RPMI7951 (cell line): ENCODE measurements at regions not wholly inside any gene's neighbourhood (a gene's known extent, or its start where the extent isn't known, plus 50 kb on each side); places are given as distances from the start of the nearest gene placed in this dataset.
A peak's percentile ranks its signal among the peaks of the same experiment; 100 is the strongest.

ENCODE experiments used
- DNase-seq: peaks from one replicate; pipeline ENCODE4 v3.0.0-alpha.2; 2012; ENCODE audit warnings: low read depth

DNA sequence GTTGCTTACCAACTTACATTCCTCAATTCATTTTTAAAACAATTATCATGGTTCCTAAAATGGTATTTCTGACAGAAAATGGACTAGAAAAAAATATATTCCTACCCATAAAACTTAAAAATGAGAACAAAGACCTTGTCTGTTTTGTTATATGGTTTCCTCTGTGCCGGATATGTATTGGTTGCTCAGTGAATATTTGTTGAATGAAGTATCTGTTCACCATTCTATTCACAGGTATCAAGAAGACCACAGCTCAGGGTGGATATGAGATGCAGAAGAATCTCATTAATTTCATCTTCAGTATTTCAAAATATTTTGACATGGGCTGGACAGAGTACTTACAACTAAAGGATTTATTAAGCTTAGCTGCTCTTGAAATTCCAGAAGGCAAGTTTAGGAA is 58.1 kb downstream of the TUSC7 start:
- DNase-seq = no peak

DNA sequence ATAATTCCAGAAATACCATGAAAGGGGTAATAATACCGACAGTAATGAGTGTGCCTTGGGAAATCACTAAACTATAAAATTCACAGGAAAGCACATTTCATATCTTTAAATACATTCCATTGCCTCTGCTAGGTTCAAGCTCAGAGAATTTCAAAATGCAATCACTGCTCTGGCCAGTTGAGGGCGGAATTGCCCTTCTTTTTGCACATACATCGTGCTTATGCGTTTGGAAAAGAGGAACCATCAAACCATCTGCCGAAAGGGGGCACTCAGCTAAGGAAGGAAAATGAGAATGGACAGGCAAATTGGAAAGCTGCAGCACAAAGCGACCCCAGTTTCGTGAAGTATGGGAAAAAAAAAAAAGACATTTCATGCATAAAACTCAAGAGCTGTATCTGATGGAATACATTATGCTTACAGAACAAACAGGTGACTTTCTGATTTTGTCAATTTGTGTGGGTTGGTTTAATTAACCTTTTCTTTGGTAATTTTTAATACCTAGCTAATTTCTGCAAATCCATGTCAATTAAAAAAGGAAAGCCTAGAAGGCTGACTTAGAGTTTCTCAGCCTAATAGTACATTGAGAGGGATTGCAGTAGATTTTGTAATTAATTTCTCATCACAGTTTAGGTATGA is 61.4 kb downstream of the TUSC7 start:
- DNase-seq = peak; percentile 60

DNA sequence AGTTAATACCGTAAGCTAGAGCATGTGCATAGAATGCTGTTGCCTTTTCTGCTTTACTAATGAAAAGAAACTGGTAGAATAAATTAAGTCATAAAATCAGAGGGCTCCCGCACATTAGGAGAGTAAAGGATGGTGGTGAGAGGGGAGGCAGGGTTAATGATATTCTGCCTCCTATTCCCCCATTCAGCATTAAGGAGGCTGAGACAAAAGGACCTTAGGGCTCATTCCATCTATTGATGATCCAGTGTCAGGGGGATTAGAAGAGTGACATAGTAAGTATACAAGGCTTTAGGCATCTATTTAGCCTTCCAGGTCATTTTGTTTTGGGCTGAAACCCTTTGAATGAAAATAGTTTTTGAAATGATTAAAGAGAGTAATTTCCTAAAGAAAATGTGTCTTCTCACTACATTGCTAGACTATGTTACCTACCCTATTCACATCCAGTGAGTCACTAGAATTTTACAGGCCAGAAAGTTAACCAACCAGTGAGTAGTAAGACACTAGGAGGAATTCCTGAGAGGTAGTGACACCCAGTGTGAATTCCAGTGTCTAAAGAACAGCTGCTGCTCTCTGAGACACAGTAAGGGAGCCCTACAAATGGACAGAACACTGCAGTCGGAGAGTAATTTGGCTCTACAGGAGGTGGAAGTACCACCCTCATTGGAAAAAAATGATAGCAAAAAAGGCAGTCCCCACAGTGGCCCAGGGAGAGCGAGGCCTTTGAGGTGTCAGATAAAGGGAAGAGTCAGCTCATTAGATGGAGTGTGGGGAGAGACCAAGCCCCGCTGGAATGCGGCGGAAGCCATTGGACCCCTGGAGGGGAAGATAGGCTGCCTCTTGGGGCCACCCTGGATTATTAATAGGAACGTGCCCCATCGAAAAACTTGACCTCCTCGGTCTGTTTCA is 67.6 kb downstream of the TUSC7 start:
- DNase-seq = no peak

DNA sequence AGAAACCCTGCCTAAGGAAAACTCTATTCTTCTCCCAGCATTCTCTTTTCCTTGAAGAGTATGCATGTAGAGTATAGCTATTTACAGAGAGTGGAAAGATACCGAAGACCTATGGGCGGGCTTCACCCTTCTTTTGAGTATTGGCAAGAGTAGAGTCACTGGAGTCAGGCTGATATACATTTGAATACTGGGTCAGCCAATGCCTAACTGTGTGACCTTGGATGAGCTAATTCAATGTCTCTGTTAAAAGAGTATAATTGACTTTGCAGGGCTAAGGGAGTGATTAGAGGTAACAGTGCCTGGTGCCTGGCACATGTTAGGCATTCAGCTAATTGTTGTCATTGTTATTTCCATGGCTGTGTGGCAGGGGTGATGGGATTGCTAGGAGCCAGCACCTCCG is 75.6 kb downstream of the TUSC7 start:
- no peak for DNase-seq

DNA sequence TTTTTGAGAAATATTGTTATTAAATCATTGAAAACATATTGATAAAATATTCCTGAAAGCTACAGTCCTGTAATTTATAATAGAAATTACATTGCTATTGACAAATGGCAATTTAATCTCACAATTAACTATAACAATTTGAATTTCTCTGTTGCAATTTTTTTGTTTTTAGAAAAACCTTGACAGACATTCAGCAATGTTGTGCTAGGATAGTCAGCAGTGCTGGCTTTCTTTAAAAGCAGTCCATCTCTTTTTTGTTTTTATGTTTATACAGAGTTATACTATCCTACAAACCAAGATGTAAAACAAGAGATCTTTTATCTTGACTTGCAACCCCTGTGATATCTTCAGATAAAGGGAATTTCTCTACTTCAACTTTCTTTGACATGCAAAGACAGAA is 93.1 kb downstream of the TUSC7 start:
- no peak for DNase-seq

DNA sequence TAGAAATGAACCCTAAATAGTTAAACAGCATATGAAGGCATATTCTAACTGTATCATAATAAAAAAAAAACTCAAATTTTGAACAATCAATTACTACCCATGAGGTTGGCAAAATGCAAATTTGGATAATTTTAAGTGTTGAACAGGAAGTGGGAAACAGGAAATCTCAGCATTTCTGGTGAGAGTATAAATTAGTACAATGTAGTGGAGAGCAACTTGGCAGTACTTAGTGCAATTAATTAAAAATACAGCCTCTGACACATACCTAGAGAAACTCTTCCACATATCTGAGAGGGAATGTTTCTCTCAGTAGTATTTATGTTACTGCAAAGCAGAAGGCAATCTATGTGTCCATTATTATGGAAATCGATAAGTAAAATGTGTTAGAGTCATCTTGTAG is 96.8 kb downstream of the TUSC7 start:
- no peak for DNase-seq

DNA sequence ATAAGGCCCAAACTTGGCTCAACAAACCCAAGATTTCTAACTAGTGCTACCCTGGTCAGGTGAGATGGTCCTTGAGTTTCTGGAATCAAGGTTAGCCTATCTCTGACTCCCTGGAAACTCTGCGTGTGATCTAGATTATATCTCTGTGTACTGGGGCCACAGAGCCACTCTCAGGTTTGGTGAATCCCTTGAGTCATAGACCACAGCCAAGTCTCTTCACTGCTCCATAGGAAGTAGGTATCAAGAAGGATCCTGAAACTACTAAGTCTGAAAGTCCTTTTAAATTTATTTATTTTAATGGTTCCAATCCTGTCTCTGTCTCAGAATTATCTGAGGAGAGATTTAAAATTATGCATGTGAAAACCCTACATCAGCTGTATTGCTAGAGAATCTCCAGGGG is 99.1 kb downstream of the TUSC7 start:
- DNase-seq = no peak

DNA sequence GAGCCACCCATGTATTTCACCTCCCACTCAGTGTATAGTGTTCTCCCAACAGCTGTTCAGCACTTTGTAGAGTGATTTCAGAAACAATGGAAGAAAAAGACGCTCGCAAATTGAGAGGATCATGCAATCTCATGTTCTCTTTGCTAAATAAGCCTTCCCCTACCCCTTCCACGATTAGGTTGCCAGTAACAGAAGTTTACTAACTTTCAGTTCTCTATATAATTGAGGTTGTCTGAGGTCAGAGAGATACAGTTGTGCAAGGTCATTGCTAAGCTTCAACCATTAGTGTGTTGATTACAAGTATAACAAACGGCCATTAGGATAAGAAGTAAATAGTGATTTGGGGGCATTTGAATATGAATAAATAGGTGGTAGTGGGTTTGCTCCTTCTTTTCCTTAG is 99.6 kb downstream of the TUSC7 start:
- no peak for DNase-seq

DNA sequence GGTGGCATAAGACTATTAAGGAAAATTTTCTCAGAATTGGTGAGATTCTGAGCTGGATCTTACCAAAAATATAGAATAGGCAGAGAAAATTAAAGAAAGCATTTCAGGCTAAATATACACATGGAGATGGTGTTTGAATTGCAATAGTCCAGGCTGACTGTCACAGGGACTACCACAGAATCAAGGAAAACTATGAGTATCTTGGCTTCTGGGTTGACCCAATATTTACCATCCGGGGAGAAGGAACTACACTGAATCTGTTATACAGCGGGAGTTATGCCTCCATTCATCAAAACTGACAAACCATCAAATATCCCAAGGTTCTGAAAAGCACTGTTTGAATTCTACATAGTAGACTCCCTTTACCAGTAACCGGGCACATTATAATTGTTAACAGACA is 102.2 kb downstream of the TUSC7 start:
- DNase-seq = no peak

DNA sequence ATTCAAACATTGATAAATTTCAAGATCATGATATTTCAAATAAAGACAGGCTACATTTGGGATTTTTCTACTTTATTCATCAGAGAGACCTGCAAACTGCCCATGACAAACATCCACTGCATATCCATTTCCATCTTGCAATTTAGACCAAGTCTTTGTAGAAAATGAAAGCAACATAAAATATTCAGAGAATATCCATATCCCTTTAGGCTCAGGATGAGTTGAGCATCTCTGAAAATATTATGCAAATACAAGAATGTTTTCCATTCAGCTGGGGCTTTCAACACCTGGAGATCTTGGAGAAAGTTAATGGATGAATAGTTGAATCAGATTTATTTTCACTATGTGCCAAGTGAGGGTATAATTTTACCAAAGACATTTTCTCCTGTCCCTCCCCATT is 103.4 kb downstream of the TUSC7 start:
- no peak for DNase-seq

DNA sequence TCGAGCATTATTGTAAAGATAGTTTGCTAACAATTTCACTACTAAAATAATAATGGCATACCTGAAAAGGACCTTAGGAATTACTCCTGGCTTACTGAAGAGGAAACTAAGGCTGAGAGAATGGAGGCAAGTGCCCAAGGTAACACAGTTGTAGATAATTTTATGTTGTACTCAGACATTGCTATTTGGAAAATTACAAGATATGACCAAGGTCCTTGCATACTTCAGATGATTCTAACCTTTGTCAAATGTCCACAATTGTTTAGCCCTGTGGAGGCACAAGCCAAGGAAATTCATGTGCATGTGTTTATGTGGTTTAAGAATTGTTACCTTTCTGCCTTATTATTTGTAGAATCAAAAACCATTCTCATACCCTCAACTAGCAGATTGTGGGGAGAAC is 105.7 kb downstream of the TUSC7 start:
- DNase-seq = no peak

DNA sequence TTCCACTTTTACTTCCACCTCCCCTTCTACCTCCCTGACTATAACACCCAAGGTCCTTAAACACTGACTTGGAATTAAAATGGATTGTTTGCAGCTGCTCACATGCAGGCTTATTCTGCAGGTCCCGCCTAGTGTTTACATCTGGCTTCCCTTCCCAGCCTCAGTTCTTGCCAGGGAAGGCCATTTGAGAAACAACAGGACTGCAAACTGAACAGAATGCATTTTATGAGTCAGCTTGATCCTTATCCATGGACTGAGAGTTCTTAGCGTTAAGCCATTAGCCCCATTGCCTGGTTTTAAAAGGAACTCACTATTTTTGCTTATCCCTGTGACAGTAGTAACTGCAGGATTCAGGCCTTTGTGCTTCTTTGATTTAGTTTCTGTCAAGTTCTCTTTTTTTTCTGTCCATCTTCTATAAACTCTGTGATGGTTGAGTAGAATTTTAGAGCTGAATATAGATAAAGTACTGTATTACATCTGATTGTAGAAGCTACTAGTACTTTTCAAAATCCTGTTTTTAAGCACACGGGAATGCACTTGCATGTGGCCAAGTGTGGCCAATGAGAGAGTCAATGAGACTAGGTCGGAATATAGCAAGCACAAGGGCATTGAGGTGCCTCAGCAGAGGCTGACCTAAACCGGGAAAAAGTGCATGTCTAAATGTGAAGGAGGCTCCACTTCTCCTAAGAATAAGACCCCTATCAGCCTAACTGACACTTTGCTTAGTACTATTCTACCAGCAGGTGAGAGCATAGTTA is 106.4 kb downstream of the TUSC7 start:
- no peak for DNase-seq

DNA sequence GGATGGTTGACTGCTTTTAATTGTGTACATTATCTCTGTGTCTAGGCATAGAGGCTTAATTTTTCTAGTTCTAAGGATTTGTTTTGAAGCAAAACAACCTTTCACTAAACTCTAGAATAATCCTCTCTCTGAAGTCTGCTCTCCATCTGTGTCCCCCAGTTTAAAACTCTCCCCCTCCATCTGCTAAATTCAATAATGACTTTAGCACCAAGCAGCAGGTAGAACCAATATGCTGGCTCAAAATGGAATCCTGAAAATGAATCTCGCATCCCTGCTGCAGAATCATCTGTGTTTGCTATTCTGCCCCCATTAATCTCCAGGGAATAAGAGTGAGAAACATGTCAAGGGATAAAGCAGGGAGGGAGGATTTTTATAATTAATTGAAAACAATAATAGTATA is 111.8 kb downstream of the TUSC7 start:
- no peak for DNase-seq

DNA sequence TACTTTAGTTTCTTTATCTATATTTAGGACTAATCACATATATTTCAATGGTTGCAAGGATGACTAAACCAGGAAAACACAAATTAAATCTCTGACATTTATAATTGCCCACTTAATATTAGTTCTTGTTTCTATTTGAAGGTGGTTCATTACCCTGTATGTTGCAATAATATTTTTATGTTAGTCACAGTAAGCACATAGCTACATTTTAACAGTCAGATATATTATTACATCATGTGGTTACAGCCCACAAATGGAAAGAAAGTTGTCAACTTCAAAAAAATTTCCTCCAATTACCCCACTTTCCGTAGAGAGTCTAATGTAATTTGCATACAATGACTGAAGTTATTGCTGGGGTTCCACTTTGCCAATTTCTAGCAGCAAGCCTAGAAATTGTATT is 114.6 kb downstream of the TUSC7 start:
- DNase-seq = no peak

DNA sequence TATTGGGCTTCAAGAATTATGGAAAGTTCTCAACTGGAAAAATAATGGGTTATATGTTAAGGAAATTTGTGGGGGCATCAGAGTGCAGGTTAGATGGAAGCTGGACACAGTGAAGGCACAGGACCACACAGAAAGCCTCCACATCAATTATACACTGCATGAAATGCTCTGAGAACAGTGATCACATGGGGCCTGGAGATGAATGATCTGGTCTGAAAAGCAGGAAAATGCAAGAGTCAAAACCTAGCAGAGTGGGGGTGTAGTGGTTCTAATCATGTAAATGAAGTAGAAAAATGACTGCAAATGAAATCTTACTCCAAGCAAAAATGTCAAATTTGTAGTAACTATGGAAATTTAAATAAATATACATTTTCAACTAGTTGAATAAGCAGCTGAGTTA is 123.6 kb downstream of the TUSC7 start:
- DNase-seq = no peak

DNA sequence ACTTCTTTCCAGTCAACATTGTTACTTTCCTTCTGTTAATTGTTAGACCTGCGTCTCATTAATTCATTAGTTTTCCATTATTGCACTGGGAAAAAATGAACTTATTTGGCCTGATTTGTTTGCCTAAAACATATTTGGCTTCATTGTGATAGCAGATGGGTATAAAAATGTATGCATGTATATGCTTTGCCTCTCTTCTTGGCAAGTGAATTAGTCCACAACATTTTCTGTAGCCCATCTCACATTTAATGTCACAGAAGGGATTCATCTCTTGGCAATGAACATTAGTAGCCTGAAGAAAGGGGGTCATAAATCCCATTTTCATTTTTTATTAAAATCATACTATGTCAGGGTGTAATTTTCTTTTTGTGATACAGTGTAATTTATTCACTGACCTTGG is 125.2 kb downstream of the TUSC7 start:
- DNase-seq = no peak

DNA sequence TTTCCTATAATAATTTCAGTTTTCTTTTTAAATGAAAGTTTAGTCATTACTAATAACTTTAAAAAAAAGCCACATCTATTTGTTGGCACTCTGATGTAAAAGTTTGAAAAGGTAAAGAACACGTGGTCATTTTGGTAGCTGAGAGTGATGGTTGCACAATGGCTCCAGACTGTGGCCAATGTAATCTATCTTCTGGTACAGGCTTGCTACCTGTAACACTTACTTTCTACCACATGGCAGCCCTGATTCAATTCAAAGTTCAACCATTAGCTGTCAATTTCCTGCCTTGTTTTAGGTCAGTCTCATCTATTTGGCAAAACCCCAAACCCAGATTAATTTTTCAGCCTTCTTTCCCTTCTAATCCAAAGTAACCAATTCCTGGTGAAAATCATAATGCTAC is 126.1 kb downstream of the TUSC7 start:
- no peak for DNase-seq

DNA sequence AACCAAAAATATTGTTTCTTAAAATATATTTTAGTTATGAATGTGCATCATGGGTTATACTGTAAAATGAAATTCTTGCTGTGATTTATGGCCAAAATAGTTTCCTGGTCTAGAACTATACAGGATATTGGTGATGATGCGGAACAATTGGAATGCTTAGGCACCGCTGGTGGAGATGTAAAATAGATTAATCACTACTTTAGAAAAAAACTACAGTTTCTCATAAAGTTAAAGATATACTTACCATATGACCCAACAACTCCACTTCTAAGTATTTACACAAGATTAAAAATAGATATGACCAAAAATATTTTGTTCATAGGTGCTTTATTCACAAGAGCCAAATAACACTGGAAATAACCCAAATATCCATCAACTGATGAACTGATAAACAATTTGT is 126.7 kb downstream of the TUSC7 start:
- no peak for DNase-seq

DNA sequence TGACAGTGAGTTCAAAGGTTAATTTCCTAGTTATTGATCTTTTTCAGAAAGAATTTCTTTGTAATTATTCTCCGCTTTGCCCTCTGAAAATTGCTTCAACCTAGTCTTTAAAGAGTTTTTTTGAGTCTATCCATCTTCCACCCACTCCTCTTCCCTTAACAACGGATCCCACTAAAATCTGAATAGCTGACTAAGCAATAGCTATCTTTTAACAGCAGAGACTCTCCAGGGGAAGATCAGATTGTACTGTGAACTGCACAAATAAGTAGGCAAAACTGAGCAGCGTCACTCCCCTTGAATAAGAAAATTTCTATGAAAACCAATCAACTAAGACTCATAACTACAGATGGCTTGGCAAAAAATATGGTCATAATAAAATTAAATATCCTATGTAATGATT is 127.9 kb downstream of the TUSC7 start:
- DNase-seq = no peak

DNA sequence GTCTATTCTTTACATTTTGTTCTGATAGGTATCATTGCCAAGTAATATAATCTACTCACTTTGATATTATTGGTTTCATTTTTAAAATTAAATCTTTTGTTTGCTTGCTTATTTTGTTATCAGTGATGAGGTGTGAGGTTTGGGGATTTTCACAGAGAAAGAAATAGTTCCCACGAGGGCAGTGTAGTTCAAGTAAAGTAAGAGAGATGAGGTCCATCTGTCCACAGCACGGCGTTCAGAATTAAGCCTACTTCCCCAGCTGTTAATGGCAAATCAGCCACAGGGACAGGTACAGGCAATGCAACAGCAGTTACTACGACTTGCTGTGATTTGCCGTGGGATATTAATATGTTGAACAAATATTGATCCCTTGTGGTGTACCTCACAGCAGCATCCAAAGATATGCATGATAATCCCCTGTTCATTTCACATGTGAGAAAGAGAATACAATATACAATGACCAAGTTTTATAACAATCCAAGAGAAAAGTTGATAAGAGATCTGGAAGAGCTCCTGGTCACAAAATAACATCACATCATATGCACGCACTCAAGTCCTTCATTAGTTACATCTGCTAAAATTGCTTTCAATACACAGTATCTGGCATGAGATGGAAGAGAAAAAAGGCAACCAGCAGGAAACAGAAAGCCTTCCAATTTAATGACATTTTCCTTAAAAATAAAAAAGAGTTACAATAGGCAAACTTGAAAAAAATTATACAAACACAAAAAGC is 131.6 kb downstream of the TUSC7 start:
- no peak for DNase-seq

DNA sequence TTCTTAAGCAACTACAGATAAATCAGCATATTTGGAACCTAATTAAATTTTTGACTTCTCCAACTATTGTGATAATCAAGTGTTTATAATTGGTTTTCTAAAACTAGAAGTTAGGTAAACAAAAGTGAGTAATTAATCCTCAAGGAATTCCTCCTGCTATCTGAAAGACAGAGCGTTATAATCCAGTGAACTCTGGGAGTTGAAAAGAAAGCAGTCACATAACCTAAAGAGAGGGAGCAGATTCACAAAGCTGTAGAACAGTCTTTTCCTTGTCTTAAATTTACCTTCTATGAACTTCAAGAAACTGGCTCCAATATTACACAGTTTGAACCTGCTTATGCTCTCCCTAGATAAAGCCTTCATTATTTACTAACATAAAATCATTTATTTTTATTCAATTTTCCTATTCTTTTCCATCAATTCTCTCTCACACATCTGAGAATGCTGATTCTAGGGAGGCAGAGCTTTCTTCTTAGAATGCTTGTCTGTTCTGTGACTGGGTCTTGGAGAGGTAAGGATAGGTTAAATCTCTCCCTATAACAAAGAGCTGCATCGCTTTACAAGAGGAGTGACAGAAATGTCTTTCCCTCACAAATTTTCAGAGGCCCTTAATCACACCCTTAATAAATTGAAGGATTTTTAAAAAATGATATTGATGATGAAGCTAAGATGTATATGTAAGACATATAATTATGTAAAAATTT is 132.8 kb downstream of the TUSC7 start:
- no peak for DNase-seq
